ENCODE measurements at regions not wholly inside any gene's neighbourhood (a gene's known extent, or its start where the extent isn't known, plus 50 kb on each side); places are given as distances from the start of the nearest gene placed in this dataset.

GRCh38 chr19:32022731-32023563 lies 322.5 kb upstream of the ZNF507 start:
- Histone ChIP-seq H3K27me3 (no peaks in the 10 kb centered on the region), H3K4me3 (no peak overlapping the region), H3K9me3 (no peaks in the 10 kb centered on the region), H3K36me3 (no peaks in the 10 kb centered on the region), H3K27ac (no peak overlapping the region), H3K4me1 (peaks cover 7% of the 10 kb centered on the region)
- DNase-seq (ENCODE audit: extremely low spot score in 2 of 2), result peak in 1 of 2 donors; percentile 77
- no peak for TF ChIP-seq POLR2AphosphoS5 (IDR thresholded peaks at IDR 0.05; ENCODE audit: insufficient read depth in 1 of 2, low read depth in 1 of 2)
- TF ChIP-seq, protein P1, sequence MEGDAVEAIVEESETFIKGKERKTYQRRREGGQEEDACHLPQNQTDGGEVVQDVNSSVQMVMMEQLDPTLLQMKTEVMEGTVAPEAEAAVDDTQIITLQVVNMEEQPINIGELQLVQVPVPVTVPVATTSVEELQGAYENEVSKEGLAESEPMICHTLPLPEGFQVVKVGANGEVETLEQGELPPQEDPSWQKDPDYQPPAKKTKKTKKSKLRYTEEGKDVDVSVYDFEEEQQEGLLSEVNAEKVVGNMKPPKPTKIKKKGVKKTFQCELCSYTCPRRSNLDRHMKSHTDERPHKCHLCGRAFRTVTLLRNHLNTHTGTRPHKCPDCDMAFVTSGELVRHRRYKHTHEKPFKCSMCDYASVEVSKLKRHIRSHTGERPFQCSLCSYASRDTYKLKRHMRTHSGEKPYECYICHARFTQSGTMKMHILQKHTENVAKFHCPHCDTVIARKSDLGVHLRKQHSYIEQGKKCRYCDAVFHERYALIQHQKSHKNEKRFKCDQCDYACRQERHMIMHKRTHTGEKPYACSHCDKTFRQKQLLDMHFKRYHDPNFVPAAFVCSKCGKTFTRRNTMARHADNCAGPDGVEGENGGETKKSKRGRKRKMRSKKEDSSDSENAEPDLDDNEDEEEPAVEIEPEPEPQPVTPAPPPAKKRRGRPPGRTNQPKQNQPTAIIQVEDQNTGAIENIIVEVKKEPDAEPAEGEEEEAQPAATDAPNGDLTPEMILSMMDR (IDR thresholded peaks at IDR 0.05), result no peak
- no peak for TF ChIP-seq POLR2A (IDR thresholded peaks at IDR 0.05)
- intact Hi-C loops (cut with DNase I), result no loop called here

DNA sequence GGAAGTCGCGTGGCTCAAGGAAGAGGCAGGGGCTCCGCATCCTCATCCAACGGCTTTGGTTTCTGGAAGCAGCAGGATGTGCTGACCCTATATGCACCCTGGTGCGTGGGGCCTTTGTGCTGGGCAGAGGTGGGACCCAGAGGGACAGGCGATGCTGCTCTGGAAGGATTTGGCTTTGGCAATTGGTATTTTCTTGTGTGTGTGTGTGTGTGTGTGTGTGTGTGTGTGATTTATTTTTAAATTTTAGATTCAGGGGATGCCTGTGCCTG lies 321.9 kb upstream of the ZNF507 start:
- intact Hi-C loops (cut with DNase I), result no loop called here
- Histone ChIP-seq H3K4me1 (peaks cover 2% of the 10 kb centered on the region), H3K4me3 (no peak overlapping the region), H3K36me3 (no peaks in the 10 kb centered on the region), H3K27me3 (no peaks in the 10 kb centered on the region), H3K9me3 (no peaks in the 10 kb centered on the region), H3K27ac (no peak overlapping the region)
- TF ChIP-seq, protein P1 (IDR thresholded peaks at IDR 0.05), result no peak
- no peak for DNase-seq (ENCODE audit: extremely low spot score in 2 of 2)

GRCh38 chr19:32029235-32029634 lies 316.2 kb upstream of the ZNF507 start:
- Histone ChIP-seq H3K9me3 (no peaks in the 10 kb centered on the region), H3K27me3 (no peaks in the 10 kb centered on the region), H3K36me3 (no peaks in the 10 kb centered on the region), H3K4me1 (no peaks in the 10 kb centered on the region), H3K27ac (no peak overlapping the region), H3K4me3 (no peak overlapping the region)
- intact Hi-C loops (cut with DNase I), result no loop called here
- TF ChIP-seq POLR2A (IDR thresholded peaks at IDR 0.05) (no peak), POLR2AphosphoS5 (IDR thresholded peaks at IDR 0.05; ENCODE audit: insufficient read depth in 1 of 2, low read depth in 1 of 2) (no peak)
- TF ChIP-seq, protein P1 (IDR thresholded peaks at IDR 0.05), result no peak
- no peak for DNase-seq (ENCODE audit: extremely low spot score in 2 of 2)

DNA sequence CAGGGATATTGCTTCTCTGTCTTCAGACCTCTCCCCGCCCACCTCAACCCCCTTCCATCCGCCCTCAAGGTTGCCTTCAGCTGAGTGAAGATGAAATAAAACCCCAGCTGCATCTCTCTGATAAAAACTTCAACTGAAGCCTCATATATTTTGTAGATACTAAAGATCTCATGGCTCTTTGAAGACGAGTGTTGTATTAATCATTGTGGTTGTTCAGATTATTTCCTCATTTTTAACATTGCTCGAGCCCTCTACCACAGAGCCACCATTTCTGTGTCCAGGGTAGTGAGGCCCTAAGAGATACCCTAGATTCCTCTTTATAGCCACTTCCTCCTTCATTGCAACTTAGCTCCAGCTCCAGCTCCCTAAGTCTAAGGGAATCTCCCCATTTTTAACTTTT lies 312.8 kb upstream of the ZNF507 start:
- DNase-seq (ENCODE audit: extremely low spot score in 2 of 2), result no peak
- no peak overlapping the region for H3K27ac ChIP-seq
- intact Hi-C loops (cut with DNase I), result no loop called here
- no peaks in the 10 kb centered on the region for H3K36me3 ChIP-seq
- H3K9me3 ChIP-seq, result no peaks in the 10 kb centered on the region
- H3K27me3 ChIP-seq, result no peaks in the 10 kb centered on the region
- no peaks in the 10 kb centered on the region for H3K4me1 ChIP-seq
- TF ChIP-seq POLR2AphosphoS5 (IDR thresholded peaks at IDR 0.05; ENCODE audit: insufficient read depth in 1 of 2, low read depth in 1 of 2) (no peak), POLR2A (IDR thresholded peaks at IDR 0.05) (no peak)
- TF ChIP-seq, protein P1 (IDR thresholded peaks at IDR 0.05), result no peak
- no peak overlapping the region for H3K4me3 ChIP-seq

DNA sequence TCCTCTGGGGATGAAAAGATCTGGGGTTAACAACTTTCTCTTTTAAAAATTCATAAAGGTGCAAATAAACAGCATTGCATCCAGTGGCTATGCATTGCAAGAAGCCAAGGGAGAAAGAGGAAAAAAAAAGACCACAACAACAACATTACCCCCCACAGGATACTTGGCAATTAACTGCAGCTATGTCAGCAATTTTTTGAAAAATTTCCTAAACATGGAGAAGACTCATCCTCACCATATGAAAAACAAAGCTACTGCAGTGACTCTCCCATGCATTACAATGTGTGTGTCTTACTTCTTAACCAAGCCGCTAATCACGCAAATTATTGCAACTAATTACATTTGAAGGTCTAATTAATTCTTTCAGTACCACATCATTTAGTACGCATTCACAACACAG lies 309.8 kb upstream of the ZNF507 start:
- no peaks in the 10 kb centered on the region for H3K4me1 ChIP-seq
- intact Hi-C loops (cut with DNase I), result no loop called here
- DNase-seq (ENCODE audit: extremely low spot score in 2 of 2), result no peak

More for the DNA sequence above, 309.8 kb upstream of the ZNF507 start:
- Histone ChIP-seq H3K27ac (no peak overlapping the region), H3K9me3 (no peaks in the 10 kb centered on the region), H3K36me3 (no peaks in the 10 kb centered on the region), H3K27me3 (no peaks in the 10 kb centered on the region), H3K4me3 (no peak overlapping the region)
- TF ChIP-seq, protein P1 (IDR thresholded peaks at IDR 0.05), result no peak
- TF ChIP-seq POLR2AphosphoS5 (IDR thresholded peaks at IDR 0.05; ENCODE audit: insufficient read depth in 1 of 2, low read depth in 1 of 2) (no peak), POLR2A (IDR thresholded peaks at IDR 0.05) (no peak)
